ENCODE measurements at regions not wholly inside any gene's neighbourhood (a gene's known extent, or its start where the extent isn't known, plus 50 kb on each side); places are given as distances from the start of the nearest gene placed in this dataset.

DNA sequence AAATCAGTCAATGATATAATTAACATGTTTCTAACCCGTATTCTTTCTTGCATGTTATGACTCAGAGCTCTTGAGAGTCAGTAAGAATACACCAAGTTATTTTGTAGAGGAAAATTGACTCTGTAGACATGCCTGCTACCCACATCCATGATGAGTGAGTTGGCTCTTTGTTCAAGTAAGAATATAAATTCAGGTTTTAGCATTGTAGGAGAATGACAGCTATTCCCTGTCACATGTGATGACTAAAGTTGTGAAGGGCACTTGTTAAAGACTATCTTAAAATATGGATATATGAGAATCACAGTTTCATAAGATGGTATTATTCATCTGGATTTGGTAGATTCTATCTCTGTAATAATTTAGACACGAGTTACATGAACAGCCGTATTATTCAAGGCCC is 209.1 kb downstream of the CCDC59 start:
- no peak for DNase-seq

DNA sequence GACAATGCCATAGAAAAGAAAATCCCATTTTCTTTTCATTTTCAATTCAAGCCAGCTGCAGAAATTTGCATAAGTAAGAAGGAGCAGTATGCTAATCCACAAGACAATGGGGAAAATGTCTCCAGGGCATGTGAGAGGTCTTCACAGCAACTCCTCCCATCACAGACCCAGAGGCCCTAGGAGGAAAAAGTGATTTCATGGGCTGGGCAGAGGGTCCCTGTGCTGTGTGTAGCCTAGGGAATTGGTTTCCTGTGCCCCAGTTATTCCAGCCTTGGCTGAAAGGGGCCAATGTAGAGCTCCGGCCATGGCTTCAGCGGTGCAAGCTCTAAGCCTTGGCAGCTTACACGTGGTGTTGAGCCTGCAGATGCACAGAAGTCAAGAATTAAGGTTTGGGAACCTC is 211.4 kb downstream of the CCDC59 start:
- DNase-seq, result no peak

DNA sequence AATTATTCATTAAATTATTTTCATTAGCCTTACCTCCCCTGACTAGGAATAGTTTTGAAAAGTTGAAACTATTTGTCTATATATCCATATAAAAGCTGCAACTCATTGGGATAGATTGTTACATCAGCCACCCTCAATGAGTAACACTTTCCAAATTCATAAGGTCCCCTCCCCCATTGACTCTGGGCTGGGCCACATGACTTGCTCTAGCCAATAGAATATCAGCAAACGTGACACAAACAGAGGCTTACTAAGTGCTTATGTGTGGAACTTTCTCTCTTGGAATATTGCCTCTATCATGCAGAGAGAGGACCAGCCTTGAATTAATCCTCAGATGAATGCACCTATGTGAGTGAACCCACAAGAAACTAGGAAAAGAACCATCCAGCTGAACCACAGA is 213.7 kb downstream of the CCDC59 start:
- DNase-seq, result no peak

GRCh38 chr12:82132390-82132789 is 225.8 kb downstream of the CCDC59 start:
- no peak for DNase-seq

DNA sequence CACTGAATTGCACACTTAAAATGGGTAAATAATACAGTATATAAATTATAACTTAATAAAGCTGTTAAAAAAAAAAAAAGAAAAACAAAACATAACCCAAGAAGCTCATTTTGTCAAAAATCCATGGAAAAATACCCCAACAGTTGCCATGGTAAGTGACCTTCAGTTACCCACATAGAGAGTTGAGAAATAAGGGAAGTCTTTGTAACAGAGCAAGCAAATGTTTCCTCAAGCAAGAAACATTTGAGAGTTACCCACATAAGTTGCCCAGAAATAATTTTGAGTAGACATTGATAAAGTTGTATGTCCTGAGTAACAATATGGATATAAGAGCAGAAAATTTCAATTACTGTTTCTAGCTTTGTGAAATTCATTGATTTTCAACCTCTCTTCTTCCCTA is 227.4 kb downstream of the CCDC59 start:
- DNase-seq, result no peak

GRCh38 chr12:82124711-82125380 is 233.3 kb downstream of the CCDC59 start:
- no peak for DNase-seq

DNA sequence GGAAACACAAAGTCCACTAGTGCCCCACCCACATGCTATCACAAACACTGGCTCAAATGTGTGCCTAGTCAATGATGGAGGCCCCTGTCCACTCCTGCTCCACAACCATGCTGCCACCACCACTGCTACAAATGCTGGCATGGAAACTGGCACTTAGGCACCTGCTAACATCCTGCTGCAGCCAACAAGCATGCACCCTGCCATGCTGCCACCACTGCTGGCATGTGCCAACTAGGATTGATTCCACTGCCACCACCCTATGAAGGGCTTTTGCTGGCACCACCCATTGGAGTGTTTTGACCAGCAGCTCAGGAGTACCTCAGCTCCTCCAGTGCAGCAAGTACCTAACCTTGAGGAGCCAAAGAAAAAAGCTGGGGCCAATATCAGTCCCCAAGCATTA is 236.6 kb downstream of the CCDC59 start:
- no peak for DNase-seq

GRCh38 chr12:82120901-82121300 is 237.3 kb downstream of the CCDC59 start:
- DNase-seq, result no peak

- DNase-seq, result no peak
Measured at GRCh38 chr12:82109243-82109642, 248.9 kb downstream of the CCDC59 start.

DNA sequence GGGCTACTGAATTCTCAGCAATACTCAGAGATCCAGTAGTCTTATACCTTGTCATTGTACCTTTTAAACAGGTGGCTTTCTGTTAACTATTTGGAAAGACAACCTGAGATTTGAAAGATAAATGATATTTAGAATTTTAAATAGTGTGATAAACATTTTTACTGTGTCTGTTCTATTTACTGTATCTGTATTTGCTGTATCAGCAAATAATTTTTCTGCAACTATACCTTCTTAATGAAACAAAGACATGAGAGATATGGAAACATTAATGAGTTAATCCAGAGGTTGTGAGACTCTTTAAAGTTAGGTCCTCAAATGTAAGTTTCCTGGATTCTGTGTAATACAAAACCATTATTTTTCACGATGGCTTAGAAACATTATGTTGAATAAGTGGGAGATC is 249.6 kb downstream of the CCDC59 start:
- no peak for DNase-seq

DNA sequence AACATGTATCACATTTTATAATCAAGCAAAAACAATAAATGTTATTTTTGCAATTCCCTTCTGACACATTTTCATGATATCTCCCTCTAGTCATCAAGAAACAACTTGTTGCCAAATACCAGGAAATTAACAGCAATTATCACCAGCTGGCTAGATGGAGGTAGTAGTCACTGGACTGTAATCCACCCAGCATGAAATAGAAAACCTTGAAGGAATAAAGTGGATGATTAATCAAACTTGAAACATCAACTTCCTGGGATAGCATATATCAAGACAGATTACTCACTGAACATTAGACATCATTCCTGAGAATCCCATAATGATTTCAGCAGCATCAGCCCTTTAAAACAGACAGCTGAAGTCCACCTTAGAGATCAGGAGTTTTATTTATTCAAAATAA is 259.0 kb downstream of the CCDC59 start:
- DNase-seq, result no peak

DNA sequence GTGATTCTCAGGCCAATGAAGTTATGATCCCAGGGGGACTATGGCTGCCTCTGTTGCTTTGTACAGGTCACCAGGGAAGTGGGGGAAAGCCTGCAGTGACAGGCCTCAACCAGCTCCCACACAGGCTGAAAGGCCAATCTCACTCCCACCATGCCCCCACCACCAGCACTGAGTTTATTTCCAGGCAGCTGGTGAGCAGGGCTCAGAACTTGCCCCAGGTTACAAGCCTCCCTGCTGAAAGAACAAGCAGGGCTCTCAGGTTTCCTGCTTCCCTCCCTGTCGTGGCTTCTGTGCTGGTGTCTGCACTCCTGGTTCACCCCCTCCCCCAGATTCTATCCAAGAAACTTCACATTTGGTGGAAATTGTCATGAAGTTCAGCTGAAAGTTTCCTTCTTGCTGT is 260.3 kb downstream of the CCDC59 start:
- DNase-seq, result no peak

DNA sequence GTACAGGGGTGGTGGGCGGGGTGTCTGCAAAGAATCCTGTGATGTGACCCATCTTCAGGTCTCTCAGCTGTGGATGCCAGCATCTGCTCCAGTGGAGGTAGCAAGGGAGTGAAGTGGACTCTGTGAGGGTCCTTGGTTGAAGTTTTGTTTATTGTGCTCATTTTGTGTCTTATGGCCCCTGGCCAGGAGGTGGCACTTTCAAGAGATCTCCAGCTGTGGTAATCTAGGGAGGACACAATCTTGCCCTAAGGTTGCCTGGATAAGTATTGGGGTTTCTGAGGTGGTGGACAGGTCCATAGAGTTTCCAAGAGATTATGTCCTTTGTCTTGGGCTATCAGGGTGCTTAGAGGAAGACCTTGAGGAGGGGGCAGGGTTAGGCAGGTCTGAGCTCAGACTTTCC is 260.7 kb downstream of the CCDC59 start:
- DNase-seq, result no peak

GRCh38 chr12:82090165-82090564 is 268.0 kb downstream of the CCDC59 start:
- DNase-seq, result no peak

- no peak for DNase-seq
Measured at GRCh38 chr12:82089369-82090121, 268.6 kb downstream of the CCDC59 start.

GRCh38 chr12:82082501-82082900 is 275.7 kb downstream of the CCDC59 start:
- peak; percentile 61 for DNase-seq

DNA sequence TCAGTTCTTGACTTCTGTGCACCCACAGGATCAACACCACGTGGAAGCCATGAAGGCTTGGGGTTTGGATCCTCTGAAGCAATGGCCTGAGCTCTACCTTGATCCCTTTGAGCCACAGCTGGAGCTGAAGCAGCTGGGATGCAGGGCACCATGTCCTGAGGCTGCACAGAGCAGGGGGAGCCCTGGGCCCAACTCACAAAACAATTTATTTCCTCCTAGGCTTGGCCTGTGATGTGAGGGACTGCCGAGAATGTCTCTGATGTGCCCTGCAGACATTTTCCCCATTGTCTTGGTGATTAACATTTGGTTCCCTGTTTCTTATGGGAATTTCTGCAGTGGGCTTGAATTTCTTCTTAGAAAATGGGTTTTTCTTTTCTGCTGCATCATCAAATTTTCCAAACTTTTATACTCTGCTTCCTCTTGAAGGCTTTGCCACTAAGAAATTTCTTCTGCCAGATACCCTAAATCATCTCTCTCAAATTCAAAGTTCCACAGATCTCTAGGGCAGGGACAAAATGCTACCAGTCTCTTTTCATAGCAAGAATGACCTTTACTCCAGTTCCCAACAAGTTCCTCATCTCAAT is 288.2 kb downstream of the CCDC59 start:
- no peak for DNase-seq

- DNase-seq, result no peak
Measured at GRCh38 chr12:82058197-82058596, 299.0 kb upstream of the PPFIA2 start.

DNA sequence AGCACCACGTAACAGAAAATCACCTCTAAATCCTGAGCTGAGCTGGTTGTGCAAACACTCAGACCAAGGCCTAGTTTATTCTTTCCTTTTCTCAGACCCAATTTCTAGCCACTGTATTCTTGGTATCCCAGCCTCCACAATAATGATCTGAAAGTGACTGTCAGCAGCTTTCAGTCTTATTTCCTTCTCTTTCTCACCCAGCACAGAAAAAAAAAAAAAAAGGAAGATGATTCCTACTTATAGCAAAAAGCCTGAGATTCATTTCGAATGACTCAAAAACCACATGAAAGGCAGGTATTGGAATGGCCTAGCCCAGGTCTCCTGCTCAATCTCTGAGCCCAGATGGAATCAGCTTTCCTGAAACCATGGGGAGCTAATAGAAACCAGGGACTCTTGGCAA is 298.6 kb upstream of the PPFIA2 start:
- no peak for DNase-seq

- DNase-seq, result no peak
Measured at GRCh38 chr12:82055391-82055790, 296.2 kb upstream of the PPFIA2 start.

GRCh38 chr12:82054566-82054965 is 295.4 kb upstream of the PPFIA2 start:
- no peak for DNase-seq

GRCh38 chr12:82047446-82047845 is 288.3 kb upstream of the PPFIA2 start:
- no peak for DNase-seq

DNA sequence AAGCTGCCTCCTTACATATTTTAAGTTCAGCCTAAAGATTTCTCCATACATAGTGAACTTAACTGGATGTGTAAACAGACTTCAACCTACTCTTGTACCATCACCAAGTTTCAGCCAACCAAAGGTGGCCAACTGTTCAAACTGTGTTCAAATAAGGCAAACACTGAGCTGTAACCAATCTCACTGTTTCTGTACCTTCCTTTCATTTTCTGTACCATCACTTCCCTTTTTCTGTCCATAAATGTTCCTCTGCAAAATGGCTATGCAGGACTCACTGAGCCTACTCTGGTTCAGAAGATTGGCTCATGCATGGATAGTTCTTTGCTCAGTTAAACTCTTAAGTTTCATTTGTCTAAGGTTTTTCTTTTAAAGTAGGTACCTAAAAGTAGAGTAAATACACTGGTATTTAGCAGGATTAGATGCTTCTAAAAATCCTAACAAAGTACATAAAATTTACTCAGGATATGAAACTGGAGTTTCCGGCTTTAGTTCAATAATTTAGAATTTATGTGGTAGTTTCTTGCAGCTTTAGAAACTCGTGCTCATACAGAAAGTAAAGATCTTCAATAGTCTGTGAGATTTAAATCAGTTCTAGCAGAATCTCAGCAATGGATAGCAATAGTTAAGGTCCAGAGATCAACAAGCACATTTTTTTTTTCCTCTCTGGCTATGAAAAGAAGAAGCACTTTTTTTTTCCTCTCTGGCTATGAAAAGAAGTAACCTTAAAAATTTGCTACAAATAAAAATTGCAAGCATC is 282.0 kb upstream of the PPFIA2 start:
- no peak for DNase-seq

GRCh38 chr12:82034769-82035168 is 275.6 kb upstream of the PPFIA2 start:
- no peak for DNase-seq
